HG02884 (cell line): ENCODE measurements at regions not wholly inside any gene's neighbourhood (a gene's known extent, or its start where the extent isn't known, plus 50 kb on each side); places are given as distances from the start of the nearest gene placed in this dataset.
"Not testable (repeated sequence)": the region's sequence is repeated elsewhere in the genome, so short reads cannot be mapped to it uniquely, and the experiment has no call there.

Experiments used
- ATAC-seq: cut with Tn5 transposase; IDR thresholded peaks from one replicate; pipeline ENCODE4 v1.9.1; 2021; ENCODE audit warnings: mild to moderate bottlenecking, moderate library complexity; ENCODE audit not compliant: unreplicated experiment

DNA sequence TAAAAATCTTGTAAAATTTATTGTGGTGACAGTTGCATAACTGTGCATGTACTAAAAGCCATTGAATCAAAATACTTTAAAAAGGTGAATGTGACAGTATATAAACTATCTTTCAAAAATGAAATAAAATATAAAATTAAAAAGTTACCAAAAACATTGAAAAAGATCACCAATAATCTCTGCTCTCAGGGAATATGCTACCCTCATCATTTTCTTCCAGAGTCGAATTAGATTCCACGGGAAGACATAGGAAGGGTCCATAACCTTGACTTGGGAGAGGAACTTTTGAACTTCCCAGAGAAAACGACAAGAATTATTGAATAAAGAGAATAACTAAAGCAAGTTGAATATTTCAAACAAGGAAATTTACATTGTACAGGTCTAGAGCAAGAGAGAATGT, 649.5 kb downstream of the NUP35 start:
- ATAC-seq, result no peak

DNA sequence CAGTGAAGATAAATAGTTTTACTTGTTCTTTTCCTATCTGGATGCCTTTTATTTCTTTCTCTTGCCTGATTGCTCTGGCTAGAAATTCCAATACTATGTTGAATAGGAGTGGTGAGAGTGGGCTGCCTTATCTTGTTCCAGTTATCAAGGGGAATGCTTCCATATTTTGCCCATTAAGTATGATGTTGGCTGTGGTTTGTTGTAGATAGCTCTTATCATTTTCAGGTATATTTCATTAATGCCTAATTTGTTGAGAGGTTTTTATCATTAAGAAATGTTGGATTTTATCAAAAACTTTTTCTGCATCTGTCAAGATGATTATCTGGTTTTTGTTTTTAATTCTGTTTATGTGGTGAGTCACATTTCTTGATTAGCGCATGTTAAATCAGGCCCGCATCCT, 655.8 kb downstream of the NUP35 start:
- ATAC-seq, result no peak

GRCh38 chr2:183782436-183782835, 658.2 kb downstream of the NUP35 start:
- no peak for ATAC-seq

DNA sequence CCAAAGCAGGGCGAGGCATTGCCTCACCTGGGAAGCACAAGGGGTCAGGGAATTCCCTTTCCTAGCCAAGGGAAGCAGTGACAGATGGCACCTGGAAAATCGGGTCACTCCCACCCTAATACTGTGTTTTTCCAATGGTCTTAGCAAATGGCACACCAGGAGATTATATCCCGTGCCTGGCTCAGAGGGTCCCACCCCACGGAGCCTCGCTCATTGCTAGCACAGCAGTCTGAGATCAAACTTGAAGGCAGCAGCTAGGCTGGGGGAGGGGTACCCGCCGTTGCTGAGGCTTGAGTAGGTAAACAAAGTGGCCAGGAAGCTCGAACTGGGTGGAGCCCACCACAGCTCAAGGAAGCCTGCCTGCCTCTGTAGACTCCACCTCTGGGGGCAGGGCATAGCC, 664.6 kb downstream of the NUP35 start:
- ATAC-seq, result not testable (repeated sequence)

DNA sequence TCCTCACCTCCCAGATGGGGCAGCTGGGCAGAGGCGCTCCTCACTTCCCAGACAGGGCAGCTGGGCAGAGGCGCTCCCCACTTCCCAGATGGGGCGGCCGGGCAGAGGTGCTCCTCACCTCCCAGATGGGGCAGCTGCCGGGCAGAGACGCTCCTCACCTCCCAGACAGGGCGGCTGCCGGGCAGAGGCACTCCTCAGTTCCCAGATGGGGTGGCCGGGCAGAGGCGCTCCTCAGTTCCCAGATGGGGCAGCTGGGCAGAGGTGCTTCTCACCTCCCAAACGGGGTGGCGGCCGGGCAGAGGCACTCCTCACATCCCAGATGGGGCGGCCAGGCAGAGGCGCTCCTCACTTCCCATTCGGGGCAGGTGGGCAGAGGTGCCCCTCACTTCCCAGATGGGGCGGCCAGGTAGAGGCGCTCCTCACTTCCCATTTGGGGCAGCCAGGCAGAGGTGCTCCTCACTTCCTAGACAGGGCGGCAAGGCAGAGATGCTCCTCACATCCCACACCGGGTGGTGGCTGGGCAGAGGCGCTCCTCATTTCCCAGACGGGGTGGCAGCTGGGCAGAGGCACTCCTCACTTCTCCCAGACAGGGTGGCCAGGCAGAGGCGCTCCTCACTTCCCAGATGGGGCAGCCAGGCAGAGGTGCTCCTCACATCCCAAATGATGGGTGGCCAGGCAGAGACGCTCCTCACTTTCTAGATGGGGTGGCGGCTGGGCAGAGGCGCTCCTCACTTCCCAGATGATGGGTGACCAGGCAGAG, 668.1 kb downstream of the NUP35 start:
- not testable (repeated sequence) for ATAC-seq

GRCh38 chr2:183798535-183798934, 674.3 kb downstream of the NUP35 start:
- no peak for ATAC-seq

GRCh38 chr2:183799761-183800160, 675.5 kb downstream of the NUP35 start:
- ATAC-seq, result no peak

DNA sequence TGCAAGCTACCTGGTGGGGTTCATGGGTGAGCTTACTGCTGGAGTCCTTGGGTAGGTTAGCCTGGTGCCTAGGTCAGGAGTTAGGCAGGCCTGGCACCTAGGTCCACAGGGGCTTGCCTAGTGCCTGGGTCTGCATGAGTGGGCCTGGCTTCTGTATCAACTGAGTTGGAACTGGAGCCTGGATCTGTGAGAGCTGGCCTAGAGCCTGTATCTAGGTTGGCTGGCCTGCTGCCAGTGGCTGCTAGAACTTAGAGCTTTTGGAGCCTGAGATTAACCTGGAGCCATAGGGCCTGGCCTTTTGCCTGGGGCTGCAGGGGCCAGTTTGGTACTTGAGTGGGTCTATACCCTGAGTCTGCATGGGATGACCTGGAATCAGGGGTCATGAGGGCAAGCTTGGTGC, 679.4 kb downstream of the NUP35 start:
- ATAC-seq, result no peak

GRCh38 chr2:183807870-183808269, 683.6 kb downstream of the NUP35 start:
- no peak for ATAC-seq

GRCh38 chr2:183809404-183809803, 685.2 kb downstream of the NUP35 start:
- ATAC-seq, result no peak

DNA sequence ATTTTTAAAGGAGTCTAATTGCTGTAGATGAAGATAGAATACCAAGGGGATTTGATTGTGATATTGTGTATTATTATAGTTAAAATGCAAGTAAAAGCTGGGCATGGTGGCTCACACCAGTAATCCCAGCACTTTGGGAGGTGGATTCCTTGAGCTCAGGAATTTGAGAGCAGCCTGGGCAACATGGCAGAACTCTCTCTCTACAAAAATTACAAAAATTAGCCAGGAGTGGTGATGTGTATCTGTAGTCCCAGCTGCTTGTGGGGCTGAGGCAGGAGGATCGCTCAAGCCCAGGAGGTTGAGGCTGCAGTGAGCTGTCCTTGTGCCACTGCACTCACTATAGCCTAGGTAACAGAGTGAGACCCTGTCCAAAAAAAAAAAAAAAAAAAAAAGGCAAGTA, 687.0 kb downstream of the NUP35 start:
- ATAC-seq, result no peak

GRCh38 chr2:183812091-183812490, 687.8 kb downstream of the NUP35 start:
- no peak for ATAC-seq

GRCh38 chr2:183825710-183826109, 701.5 kb downstream of the NUP35 start:
- ATAC-seq, result no peak

DNA sequence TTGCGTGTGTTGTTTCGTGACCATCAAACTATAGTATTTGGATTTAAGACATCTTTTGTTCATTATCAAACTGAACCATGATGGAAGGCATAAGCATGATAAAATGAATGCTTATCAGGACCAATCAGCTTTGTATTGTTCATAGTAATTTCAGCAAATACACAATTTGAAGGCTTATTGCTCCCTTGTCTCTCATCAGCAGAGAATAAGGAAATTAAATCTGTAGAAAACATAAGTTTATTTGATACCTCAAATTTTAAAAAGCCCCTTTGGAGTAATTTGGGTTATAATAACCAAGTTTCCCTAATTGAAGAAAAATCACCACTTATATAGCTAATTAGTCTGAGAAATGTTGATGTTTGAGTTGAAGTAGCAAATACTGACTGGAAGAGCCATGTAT, 705.7 kb downstream of the NUP35 start:
- ATAC-seq, result no peak

DNA sequence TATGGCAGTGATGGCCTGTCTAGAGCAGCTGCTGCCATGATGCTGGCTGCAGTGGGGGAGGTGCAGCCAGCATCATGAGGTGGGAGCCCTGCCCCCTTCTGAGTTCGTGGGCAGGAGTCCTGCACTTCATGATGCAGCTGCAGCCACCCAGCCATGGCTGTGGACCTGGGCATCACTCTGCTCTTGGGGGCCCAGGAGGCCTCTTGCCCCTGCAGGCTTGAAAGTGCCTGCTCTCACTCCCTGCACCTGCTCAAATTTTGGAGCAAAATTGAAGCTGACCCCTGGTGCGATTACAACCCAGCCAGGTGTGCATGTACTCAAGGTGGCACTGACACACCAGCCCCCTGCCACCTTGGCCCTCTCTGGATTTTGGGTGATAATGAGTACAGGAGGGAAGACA, 712.9 kb downstream of the NUP35 start:
- ATAC-seq, result no peak

DNA sequence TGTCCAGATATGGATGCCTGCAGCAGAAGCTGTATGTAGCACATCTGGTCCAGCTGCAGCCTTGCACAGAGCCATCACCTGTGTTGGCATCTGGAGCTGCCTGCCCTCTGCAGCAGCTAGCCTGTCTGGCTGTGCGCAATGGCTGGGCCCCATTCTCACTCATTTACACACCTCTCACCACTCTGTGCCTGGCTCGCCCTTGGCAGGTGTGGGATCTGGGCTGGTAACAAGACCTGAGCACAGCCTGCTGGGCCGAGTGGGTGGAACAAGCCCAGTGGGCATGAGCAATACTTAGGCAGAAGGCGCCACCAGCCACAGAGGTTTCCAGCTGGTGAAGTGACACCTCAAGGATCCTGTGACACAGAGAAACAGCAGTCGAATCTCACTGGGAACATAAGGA, 714.1 kb downstream of the NUP35 start:
- no peak for ATAC-seq

DNA sequence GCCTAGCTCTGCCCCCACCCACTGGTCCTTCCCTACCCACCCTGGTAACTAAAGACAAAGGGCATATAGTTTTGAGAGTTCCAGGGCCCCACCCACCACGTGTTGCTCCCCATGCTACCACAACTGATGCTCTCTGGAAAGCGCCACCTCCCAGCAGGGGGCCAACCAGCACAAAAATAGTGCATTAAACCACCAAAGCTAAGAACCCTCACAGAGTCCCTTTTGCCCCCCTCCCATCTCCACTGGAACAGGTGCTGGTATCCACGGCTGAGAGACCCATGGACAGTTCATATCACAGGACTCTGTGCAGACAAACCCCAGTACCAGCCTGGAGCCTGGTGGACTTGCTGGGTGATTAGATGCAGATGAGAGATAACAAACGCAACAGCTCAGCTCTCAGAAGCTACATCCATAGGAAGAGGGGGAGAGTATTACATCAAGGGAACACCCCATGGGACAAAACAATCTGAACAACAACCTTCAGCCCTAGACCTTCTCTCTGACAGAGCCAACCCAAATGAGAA, 715.9 kb downstream of the NUP35 start:
- no peak for ATAC-seq

DNA sequence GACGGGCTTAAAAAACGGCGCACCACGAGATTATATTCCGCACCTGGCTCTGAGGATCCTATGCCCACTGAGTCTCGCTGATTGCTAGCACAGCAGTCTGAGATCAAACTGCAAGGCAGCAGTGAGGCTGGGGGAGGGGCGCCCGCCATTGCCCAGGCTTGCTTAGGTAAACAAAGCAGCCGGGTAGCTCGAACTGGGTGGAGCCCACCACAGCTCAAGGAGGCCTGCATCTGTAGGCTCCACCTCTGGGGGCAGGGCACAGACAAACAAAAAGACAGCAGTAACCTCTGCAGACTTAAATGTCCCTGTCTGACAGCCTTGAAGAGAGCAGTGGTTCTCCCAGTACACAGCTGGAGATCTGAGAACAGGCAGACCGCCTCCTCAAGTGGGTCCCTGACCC, 725.6 kb downstream of the NUP35 start:
- ATAC-seq, result not testable (repeated sequence)

GRCh38 chr2:183859129-183859528, 734.9 kb downstream of the NUP35 start:
- no peak for ATAC-seq

DNA sequence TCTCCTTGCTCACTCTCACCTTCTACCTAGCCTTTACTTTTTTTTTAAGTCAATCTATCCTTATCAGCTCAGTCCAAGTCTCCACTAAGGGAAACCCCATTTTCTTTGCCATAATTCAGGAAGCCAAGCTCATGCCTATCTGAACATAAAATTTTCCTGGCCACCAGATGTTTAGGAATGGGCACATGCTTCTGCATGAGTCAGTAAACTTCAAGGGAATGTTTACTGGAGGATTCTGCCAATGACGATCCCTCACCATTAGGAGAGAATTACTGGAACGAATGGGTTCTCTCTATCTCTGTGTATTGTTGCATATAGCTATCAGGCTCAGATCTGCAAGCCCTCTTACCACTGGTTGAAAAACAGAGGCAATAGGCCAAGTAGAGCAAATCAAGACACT, 731.7 kb upstream of the ZNF804A start:
- ATAC-seq, result no peak

DNA sequence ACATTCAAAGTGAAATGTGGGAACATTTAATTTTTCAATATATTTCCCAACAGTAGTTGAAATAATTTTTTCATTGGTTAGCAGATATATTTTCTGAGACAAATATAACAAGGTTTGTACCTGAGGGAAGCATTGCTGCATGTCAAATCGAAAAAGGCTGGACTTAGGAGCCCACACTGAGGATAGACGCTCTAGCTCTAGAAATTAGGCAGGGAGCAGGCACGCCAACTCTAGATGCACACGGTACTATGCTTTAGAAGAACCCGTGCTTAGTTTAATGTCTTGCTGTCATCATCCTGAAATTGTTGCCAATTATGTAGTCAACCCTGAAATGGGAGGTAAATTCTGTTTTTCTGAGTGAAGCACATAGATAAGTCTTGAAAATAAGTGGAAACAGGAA, 731.1 kb upstream of the ZNF804A start:
- no peak for ATAC-seq

DNA sequence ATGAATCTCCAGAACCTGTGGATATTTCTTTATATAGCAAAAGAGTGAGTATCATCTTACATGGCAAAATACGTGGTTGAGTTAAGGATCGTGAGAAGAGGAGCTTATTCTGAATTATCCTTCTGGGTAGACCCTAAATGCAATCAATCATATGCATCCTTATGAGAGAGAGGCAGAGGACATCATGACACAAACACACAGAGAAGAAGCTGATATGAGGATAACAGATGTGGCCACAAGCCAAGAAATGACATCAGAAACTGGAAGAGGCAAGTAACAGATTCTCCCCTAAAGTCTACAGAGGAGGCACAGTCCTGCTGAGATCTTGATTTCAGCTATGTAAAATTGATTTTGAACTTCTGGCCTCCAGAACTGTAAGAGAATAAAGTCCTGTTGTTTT, 730.2 kb upstream of the ZNF804A start:
- ATAC-seq, result no peak

DNA sequence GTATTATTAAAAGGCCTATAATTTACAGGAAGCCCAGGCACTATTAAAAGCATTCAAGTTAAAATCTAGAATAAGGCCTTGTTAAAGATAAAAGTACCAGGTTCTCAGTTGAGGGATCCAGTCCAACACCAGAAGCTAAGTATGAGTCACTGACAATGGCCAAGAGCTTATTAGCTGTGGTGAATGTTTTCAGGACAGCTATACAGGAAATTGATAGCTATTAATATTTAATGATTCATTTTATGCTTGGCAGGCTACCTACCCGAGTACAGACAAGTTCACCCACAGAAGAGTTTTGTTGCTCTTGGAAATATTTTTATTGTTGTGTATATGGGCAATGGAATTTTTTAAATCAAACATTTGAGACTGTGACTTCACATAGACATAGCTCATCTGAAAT, 729.6 kb upstream of the ZNF804A start:
- no peak for ATAC-seq
